ENCODE measurements at regions not wholly inside any gene's neighbourhood (a gene's known extent, or its start where the extent isn't known, plus 50 kb on each side); places are given as distances from the start of the nearest gene placed in this dataset.

GRCh38 chr4:1513936-1514483 lies 107.8 kb upstream of the NKX1-1 start:
- TF ChIP-seq CTCF (IDR thresholded peaks at IDR 0.05) (no peak), POLR2A (IDR thresholded peaks at IDR 0.05) (no peak)

Measured in right lobe of liver (tissue), 4 donors.